Mammary epithelial cell (primary cell): ENCODE measurements at regions not wholly inside any gene's neighbourhood (a gene's known extent, or its start where the extent isn't known, plus 50 kb on each side); places are given as distances from the start of the nearest gene placed in this dataset.

ENCODE experiments used
- CTCF ChIP-seq, 2 donors: IDR thresholded peaks in 1 of 2; conservative IDR thresholded peaks in 1 of 2; 2 replicates each; pipeline ENCODE4 v1.5.1; 2011 to 2012; ENCODE audit warnings: inconsistent platforms in 2 of 2, low read length in 2 of 2, mild to moderate bottlenecking in 2 of 2, control low read depth in 1 of 2, low read depth in 1 of 2; ENCODE audit not compliant: insufficient read depth in 1 of 2; ENCODE audit errors: extremely low read depth in 1 of 2
- EZH2 ChIP-seq: IDR thresholded peaks from 2 replicates; pipeline ENCODE4 v1.6.1; 2012; ENCODE audit warnings: low read length, inconsistent platforms, borderline replicate concordance

- TF ChIP-seq CTCF (conservative IDR thresholded peaks at IDR 0.05 in 1 of 2, IDR thresholded peaks at IDR 0.05 in 1 of 2; ENCODE audit: extremely low read depth in 1 of 2, insufficient read depth in 1 of 2, low read depth in 1 of 2, low read length in 2 of 2) (no peak), EZH2 (no peak)
Observed at GRCh38 chr3:194773771-194774455, 88.2 kb downstream of the FAM43A start.
